ENCODE measurements at regions not wholly inside any gene's neighbourhood (a gene's known extent, or its start where the extent isn't known, plus 50 kb on each side); places are given as distances from the start of the nearest gene placed in this dataset.

DNA sequence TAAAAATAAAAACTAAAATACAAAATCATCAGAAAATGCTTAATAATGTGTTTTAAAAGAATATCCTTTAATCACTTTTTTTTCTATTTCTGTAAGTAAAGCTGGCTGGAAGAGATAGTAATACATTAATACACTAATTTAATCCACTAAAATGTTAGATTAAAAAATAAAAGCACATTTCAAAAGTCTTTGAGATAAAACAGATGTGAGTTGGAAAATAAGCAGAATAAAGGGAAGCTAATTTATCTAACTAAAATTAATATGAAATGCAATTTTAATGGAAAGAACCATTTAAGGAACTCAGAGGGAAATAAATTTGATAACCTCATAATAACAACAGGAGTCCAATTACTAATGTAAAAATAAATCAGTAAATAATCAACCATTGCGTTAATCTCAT is 774.8 kb upstream of the MBL2 start:
- TF ChIP-seq CTCF (IDR thresholded peaks at IDR 0.05): no peak
- no peak for TF ChIP-seq EZH2 (IDR thresholded peaks at IDR 0.05; ENCODE audit: borderline replicate concordance, insufficient read depth, low read depth, low read length, poor library complexity, severe bottlenecking)

Data from B cell (primary cell).